ENCODE measurements at regions not wholly inside any gene's neighbourhood (a gene's known extent, or its start where the extent isn't known, plus 50 kb on each side); places are given as distances from the start of the nearest gene placed in this dataset.

DNA sequence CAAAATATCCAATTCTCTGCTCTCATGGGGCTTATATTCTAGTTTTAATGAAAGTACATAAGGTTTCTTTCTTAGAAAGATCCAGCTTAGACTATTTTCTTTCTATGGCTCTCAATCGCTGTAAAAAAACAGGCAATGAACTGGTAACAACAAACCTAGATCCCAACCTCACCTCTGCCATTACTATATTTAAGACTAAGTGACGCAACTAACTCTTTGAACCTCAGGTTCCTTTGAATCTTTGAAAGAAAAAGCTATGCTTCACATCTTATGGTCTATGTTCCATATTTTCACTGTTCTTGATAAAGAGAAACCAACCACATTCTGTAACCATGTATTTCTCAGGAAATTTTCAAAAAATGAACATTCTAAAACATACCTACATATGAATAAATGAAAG lies 88.5 kb downstream of the ELAPOR2 start:
- DNase-seq = no peak

DNA sequence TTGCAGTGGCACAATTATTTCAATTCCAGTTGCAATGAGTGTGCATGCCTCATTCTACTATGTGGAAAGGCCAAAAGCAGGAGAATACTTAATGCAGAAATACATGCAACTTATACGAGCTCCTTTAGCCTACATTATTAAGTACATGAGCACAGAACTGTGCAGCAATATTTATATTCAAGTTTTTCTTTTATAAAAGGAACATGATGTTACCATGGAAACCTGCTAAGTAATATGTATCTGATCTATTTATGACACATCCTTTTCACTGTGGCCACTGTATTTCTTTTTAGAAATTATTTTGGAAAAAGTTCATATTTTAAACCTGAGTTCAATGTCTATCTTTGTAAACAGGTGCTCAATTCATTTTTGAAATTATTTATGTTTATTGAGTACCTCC lies 88.9 kb downstream of the ELAPOR2 start:
- DNase-seq = no peak

DNA sequence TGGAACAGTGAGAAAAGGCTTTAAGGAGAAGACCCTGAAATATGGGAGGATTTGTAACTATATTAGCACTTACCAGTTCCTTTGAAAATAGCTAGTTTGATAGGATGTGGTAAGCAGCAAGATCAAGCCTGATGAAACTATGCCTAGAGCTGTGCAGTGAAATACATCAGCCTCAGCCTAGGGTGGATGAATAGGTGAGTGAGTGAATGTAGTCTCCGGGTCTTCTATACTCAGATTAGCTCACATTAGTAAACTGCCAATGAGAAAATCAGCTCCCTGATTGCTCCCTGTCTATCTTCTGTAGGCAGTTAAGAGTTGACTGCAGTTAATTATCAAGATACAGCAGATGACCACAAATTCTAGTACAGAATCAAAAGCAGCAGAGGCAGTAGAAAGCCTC lies 89.6 kb downstream of the ELAPOR2 start:
- DNase-seq = no peak

DNA sequence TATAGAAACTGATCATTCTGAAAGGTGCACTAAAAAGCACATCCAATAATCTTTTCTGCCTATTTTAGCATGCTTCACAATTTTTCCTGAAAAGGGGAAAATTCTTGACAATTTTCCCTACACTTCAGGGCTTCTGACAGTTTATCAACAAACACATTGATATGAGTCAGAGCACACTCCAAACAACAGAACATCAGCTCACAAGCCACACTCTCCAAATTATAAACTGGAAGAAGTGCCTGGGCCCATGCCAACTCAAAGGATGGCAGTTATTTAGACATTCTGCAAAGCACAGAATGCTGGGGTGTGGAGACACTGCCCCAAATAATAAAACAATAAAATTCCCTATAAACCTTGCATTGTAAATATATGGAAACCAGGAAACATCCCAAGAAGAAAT lies 90.8 kb downstream of the ELAPOR2 start:
- no peak for DNase-seq

DNA sequence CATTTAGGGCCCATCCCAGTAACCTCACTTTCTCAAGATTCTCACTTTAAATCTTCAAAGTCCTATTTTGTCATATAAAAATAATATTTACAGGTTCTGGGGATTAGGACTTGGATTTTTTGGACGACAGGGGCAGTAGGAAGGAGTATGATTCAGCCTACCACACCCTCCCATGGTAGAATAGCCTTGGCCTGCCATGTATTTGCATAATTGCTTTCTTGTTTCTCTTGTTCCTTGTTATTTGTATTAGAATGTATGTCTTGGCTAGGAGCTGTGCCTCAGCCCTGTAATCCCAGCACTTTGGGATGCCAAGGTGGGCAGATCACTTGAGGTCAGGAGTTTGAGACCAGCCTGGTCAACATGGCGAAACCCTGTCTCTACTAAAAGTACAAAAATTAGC lies 92.5 kb downstream of the ELAPOR2 start:
- no peak for DNase-seq

DNA sequence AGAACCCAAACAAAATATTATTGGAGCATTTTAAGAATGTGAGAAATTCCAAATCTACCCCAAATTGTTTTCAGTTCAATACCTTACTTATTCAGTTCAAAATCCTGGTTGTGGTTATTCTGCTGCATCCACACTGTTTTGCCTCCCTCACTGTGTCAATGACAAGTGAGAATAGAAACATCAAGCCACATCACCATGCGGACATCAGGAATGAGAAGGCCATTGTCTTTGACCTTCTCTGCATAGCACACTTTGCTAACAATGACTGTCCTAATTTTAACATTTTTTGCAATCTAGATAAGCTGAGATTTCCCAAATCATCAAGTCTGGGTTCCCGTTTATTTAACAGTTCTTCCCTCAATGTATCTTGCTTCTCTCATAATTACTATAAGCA lies 93.7 kb downstream of the ELAPOR2 start:
- no peak for DNase-seq

DNA sequence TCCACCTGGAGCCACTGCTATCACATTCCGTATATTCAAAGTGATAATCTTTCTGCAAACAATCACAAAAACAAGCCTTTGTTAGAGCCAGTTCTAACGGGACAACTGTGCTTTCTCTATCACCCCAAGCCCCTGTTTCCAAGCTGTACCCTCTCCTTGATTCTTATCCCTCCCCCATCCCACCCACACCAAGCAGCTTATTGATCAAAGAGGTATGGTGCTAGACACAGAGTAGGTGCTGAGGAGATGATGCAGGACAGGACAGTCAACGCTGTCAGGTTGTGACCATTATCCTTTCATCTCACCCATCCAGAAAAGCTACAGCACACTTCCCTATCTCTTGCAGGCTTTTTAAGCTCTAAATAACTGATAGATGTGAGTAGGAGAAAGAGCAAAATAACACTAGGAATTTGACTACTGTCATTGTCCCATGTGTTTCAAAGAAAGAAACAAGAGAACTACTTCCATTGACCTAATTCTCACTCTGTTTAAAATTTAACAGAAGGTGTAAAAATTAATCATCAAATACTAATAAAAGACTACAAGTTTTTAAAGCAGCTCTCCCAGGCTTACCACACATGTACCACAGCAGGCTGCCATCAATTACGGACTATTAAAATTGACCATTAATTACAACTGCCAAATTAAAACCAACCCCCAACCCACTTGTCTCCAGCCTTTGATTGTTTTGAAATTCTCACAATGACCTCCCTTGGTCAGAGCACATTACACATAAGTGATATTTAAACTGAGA lies 94.3 kb downstream of the ELAPOR2 start:
- DNase-seq = no peak

DNA sequence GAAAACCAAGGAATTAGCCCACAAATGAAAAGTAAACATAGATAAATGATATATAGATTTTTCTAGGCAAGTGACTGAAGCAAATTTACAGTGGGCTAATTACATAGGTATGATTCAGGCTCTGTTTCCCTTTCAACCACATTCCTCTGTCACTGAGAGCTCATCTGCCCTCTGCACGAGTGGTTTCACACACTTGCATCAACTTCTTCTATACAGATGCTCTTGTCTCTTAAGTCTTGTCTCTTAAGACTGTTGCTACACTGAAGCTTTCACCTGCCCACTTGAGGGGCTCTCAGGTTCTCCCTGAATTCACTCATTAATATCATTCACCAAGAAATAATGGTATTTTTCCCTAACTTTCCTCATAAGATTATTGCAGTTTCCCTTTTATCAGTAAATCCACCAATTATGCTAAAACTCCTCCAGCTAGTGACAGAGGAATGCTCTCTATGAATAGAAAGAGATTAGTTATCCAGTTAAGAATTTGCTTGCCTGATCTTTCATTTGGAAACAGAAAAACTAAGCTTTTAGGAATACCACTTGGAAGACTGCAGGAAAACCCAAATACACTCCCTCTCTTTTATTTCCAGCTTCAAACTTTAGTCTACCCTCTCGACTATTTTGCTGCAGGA lies 95.7 kb downstream of the ELAPOR2 start:
- no peak for DNase-seq

DNA sequence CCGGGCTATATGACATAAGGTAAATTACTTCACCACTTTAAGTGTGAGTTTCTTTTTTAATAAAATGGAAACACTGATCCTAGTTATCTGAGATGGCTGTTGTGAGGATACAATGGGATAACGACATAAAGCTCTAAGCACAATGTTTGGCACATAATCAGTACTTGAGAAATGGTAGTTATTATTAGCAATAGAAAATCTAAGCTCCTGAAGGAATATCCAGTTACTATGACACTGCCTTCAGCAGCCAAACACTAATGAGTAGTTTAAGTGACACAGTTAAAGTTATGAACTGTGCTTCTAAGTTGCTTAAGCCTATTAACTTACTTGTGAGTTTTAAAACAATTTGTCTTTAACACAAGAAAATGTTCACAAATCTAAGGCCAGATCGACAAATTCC lies 96.8 kb downstream of the ELAPOR2 start:
- DNase-seq = no peak

DNA sequence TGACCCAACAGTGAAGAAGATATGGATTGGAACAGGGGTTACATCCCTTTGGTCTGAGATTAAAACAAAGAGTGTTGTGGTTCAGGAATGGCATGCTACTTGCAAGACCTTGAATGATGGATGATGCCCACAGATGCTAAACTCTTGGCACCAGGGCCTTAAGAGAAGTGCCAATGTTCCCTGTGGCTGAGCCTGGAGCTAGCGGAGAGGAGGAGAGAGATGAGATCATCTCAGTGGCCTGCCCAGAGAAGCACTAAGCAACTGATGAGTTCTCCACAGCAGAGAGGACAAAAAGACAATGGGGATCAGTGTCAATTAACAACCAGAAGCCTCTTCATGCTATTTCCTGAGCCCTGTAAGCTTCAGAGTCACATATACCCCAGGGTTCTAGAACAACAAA lies 97.8 kb downstream of the ELAPOR2 start:
- DNase-seq = no peak

DNA sequence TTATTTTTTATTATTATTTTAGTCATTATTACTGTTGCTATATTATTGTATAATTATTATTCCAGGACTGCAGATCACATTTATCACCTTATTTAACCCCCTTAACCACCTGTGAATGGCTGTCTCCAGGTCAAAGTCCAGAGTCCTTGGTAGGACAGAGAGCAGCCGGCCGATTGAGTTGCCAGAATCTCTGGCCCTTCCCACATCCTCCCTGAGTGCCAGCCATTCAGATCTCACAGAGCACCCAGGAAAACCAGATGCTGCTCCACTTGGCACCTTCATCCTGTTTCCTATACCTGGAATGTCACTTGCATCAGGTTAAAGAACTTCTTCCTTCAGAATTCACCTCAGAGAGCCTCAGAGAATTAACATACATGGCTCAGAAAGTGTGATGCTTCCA lies 101.1 kb downstream of the ELAPOR2 start:
- DNase-seq = no peak

DNA sequence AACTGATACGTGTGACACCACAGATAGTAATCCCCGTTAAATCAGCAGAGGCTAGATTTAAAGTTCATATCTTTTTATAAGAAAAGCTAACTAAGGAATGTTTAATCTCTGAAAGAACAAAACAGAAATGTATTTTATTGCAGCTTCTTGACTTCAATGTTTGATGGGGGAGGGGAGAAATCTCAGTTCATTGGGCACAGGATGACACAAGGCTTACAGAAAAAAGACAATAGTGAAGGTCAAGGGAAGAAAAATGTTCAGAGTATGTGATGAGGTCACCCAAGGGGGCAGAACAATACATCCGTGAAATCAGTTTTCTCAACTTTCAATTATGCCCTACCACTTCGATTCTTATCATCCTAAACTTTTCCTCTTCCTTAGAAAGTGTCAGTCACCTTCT lies 102.9 kb downstream of the ELAPOR2 start:
- no peak for DNase-seq

DNA sequence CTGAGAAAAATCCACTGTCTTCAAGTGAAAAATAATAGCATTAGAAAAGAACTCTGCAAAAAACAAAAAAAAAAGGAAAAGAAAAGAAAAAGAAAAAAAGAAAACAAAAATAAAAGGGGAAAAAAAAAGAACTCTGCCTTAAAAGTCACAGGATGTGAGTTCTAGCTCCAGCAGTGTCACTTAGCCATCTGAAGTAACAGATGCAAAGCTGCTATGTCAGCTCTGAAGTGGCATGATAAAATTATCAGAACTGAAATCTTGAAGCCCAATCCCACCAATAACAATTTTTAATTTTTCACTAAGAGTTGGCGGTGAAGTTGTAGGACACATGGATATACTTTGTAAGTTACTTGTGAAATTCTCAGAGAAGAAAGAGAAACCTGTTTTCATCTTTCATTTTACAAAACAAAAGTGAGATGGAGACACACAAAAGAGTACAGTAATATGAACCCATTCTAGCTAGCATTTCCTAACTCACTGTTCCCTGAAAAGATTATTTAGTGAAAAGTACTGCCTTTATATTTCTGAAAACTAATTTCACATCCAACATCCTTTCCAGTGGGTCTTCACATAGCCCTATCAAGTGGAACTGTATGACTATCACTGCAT lies 103.5 kb downstream of the ELAPOR2 start:
- no peak for DNase-seq

DNA sequence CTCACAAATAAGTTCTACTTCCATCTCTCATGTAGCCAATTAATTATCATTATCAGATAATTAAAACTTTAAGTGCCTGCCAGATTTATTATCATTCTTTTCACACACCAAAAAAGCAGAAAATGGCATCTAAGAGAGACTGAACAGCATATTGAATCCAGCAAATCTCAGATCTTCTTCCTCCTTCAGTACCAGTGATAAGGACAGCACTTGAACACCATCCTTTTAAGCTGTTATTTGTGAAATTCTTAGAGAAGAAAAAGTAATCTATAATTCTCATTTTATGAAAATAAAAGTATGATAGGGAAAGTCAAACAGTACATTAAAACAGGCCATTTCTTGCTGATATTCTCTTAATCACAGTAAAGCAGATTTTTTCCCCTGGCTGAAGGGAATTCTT lies 104.5 kb downstream of the ELAPOR2 start:
- DNase-seq = no peak

DNA sequence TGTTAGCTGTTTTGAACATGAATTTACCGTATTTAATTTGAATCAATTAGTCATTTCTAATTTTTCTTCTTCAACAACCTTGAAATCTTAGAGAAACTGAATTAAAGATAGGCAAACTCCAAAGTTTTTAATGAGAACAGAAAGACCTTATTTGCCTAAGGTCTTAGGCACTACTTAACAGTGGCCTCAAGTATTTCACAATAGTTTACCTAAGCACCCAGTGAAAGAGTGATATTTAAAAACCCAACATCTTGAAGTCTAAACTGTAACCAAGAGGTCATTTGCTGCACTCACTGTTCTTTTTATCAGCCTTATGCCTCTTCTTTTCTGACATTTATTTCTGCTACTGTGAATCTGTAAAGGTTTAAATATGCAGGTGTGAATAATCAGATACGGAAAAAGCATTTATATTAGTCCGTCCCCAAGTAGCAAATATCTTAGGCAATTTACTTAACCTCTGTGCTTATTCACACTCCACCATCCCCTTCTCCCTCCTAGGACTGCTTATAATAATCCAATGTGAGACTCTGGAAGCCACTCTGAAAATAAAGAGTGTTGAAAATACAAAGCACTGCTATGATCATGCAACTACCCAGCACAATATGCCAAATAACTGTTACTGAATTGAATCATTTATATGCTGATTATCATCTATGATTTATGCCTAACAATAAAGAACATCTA lies 105.7 kb downstream of the ELAPOR2 start:
- DNase-seq = no peak

DNA sequence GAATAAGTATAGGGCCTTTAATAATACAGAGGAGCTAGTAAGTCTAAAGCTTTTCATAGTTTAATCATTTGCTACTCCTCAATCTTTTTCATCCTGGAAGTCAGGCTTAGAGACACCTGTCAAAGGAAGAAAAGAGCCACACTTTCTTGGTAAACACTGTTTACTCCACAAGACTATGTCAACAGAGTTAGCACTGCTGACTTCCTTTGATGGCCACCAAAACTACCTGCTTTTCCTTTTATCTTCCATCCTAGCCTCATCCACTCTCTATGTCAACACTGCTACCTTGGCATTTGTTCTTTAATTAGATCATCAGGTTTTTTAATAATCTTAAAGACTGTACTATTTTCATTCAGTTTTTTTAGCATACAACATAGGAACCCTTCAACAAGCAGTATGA lies 106.2 kb downstream of the ELAPOR2 start:
- DNase-seq = no peak

DNA sequence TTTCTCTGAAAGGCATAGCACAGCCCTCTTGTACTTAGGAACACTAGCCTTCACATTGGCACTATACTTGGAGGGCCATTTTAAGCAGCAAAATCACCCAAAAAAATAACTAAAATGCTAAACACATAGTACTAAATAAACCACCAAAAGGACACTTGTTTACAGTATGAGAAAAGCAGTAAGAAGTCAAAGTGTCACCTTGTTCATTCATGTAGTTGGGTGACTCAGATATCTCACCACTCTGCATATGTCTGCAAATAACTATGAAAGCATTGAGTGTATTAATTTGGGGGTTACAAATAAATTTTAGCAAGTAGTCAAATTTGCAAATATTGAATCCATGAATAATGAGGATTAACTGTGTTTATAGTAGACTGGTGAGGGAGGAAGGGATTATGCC lies 107.6 kb downstream of the ELAPOR2 start:
- DNase-seq = no peak

DNA sequence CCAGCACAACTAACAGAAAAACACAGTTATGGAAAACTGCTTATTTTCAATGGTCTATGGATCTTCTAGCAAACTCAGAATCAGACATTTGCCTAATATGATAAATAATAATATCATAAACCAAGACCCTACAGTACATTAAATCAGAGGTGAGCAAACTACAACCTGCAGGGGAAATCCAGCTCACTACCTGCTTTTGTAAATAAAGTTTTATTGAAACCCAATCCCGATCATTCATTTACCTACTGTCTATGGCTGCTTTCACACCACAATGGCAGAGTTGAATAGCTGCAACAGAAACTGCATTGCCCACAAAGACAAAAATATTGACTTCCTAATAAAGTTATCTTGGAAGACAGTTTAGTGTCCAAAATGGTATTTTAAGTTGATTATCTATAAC lies 108.5 kb downstream of the ELAPOR2 start:
- DNase-seq = no peak

DNA sequence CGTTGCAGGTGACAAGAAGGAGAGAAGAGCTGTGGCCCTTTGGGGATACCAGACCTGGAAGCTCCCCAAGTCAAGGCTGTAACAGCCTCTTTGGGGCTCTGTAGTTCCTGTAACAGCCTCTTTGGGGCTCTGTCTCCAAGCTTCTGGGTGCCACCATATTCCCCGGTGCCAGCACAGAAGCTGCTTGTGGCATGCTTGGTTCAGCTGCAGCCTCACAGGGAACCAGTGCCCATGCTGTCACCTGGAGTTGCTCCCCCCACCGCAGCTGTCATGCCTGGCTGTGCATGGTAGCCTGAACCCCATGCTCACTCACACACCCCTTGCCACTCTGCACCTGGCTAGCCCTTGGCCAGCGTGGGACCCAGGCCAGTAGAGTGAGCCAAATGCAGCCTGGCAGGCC lies 109.1 kb downstream of the ELAPOR2 start:
- DNase-seq = no peak

DNA sequence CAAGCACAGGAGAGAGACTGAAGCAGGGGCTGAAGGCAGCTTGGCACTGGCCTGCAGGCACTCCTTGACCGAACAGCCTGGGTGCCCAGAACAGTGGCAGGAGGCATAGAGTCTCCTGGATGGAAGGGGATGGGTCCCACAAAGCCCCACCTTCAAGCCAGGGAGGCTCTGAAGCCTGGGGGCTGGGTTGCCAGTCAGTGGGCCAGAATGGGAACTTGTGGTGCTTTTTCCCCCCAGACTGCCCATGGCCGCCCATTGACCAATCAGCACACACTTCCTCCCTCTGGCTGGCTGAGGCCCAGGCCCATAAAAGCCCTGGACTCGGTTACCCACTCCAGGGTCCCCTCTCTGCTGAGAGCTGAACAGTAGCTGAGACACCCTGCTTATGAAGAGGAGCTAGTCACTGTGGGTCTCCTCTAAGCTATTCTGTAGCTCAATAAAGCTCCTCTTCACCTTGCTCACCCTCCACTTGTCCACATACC lies 109.6 kb downstream of the ELAPOR2 start:
- no peak for DNase-seq

DNA sequence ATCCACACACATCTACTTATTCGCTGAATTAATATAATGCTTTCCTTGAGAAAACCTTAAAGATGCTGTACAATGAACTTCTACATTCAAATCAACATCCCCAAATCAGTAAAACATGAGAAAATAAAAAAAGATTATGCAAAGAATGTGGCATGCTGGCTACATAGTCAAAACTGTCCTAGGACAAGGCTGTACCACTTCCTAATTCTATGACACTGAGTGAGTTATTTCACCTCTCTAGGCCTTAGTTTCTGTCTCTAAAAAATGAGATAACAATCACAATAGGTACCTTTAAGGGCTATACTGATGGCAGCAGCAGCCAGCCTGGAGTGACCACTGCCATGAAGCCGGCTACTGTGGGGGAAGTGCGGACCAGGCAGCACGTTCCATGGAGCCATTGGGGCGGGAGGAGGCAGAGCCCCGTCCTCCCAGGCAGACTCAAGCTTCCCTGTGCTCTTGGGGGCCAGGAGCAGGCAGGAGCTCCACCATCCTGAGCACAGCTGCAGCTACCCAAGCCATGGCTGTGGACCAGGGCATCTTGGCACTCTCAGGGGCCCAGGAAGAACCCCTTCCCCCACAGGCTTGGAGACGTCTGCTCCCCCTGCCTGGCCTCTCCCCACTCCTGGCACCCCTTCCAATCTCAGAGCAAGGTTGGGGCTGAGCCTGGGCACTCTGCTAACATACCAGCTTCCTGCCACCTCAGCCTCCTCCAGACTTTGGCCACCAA lies 110.2 kb downstream of the ELAPOR2 start:
- DNase-seq = no peak

DNA sequence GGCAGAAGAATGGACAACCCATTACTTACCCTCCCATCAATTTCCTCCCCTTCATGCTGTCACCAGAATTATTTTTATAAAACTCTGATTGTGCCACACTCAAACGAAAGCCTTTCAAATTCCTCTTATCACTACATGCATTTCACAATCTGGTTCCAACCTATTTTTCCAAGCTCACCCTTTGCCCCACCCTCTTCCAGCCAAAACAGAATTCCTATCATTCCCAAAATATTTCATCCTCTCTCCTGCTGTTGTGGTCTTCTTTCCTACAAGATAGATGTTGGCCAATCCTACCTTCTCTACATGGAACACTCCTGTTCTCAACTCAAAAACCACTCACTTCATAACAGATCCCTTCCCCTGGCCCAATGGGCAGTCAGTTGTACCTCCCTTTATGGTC lies 111.5 kb downstream of the ELAPOR2 start:
- no peak for DNase-seq

DNA sequence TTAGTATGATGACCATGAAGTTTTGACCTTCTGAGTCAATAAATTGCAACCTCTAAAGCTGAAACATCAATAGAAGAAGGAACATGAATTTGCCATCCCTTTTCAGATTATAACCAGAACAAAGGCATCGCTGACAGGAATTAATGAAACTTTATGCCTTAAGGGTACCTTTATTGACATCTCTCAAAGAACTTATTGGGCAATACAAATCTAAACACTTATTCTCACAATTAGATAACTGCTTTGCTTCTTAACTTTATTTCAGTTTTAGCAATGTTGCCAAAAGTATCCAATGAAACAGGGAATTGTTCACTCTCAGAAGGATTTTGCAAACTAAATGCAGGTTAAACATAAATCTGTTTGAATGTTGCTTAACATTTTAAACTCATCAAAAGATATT lies 116.0 kb downstream of the ELAPOR2 start:
- no peak for DNase-seq
